ENCODE measurements at regions not wholly inside any gene's neighbourhood (a gene's known extent, or its start where the extent isn't known, plus 50 kb on each side); places are given as distances from the start of the nearest gene placed in this dataset.

GRCh38 chr10:80741278-80741677 is 203.6 kb downstream of the SH2D4B start:
- TF ChIP-seq CTCF (IDR thresholded peaks at IDR 0.05; ENCODE audit: borderline replicate concordance, extremely low read depth, low read length, poor library complexity, severe bottlenecking) (no peak), EZH2 (IDR thresholded peaks at IDR 0.05; ENCODE audit: borderline replicate concordance, low read depth, low read length, severe bottlenecking) (no peak)
